GM12865 (cell line): ENCODE measurements at regions not wholly inside any gene's neighbourhood (a gene's known extent, or its start where the extent isn't known, plus 50 kb on each side); places are given as distances from the start of the nearest gene placed in this dataset.

ENCODE experiments used
- DNase-seq: peaks from one replicate; pipeline ENCODE4 v3.0.0; 2010; ENCODE audit warnings: low read depth
- H3K4me3 ChIP-seq: 2 replicates; pipeline ENCODE4 v1.5.1; 2011; ENCODE audit warnings: mild to moderate bottlenecking, low read depth, low read length, control low read depth
- TF ChIP-seq, protein P1 (sequence below): IDR thresholded peaks from 2 replicates; pipeline ENCODE4 v1.5.1; 2011; ENCODE audit warnings: low read length, control low read depth, low read depth, inconsistent platforms; ENCODE audit not compliant: insufficient read depth; ENCODE audit errors: missing control alignments

GRCh38 chr7:21191321-21192073 is 236.4 kb upstream of the SP4 start:
- no peak for DNase-seq
- TF ChIP-seq, protein P1, sequence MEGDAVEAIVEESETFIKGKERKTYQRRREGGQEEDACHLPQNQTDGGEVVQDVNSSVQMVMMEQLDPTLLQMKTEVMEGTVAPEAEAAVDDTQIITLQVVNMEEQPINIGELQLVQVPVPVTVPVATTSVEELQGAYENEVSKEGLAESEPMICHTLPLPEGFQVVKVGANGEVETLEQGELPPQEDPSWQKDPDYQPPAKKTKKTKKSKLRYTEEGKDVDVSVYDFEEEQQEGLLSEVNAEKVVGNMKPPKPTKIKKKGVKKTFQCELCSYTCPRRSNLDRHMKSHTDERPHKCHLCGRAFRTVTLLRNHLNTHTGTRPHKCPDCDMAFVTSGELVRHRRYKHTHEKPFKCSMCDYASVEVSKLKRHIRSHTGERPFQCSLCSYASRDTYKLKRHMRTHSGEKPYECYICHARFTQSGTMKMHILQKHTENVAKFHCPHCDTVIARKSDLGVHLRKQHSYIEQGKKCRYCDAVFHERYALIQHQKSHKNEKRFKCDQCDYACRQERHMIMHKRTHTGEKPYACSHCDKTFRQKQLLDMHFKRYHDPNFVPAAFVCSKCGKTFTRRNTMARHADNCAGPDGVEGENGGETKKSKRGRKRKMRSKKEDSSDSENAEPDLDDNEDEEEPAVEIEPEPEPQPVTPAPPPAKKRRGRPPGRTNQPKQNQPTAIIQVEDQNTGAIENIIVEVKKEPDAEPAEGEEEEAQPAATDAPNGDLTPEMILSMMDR = no peak
- no peak overlapping the region for H3K4me3 ChIP-seq

DNA sequence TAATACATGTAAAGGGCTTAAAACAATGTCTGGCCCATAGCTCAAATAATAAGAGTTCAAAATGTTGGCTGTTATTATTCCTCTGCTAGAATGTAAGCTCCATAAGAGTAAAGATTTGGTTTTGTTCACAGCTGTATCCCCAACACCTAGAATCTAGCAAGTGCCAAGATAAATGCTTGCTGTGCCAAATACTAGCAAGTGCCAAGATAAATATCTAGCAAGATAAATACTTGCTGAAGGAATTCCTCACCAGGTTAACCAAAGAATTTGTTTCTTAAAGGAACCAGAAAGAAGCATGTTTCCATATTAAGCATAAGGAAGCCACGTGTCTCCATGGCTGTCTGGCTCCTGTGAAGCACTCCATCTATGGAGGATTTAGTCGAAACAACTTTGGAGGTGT is 235.2 kb upstream of the SP4 start:
- no peak overlapping the region for H3K4me3 ChIP-seq
- no peak for DNase-seq
- TF ChIP-seq, protein P1 = no peak

- DNase-seq = no peak
- TF ChIP-seq, protein P1 = no peak
- no peak overlapping the region for H3K4me3 ChIP-seq
Measured at GRCh38 chr7:21193895-21194294, 234.0 kb upstream of the SP4 start.

GRCh38 chr7:21194936-21195335 is 232.9 kb upstream of the SP4 start:
- TF ChIP-seq, protein P1 = no peak
- DNase-seq = no peak
- H3K4me3 ChIP-seq = no peak overlapping the region

- DNase-seq = no peak
- TF ChIP-seq, protein P1 = no peak
- H3K4me3 ChIP-seq = no peak overlapping the region
Measured at GRCh38 chr7:21198921-21199320, 229.0 kb upstream of the SP4 start.

DNA sequence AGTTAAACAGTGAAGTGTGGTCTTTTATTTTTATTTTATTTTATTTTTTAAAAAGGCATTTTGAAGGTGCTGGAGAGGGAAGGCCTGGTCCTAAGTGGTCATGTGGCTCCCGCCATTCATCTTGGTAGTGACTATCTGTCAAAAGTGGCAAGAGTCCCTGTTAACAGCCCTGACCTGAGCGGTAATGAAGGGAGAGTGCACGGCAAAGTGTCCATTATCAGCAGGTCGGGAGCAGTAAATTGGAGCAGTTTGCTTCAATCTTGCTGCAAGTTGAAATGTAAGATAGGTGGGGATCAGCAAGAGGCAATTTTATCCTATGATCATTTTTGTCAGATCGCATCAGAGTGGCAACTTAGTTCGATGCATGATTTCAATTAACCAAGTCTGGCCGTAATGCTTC is 227.4 kb upstream of the SP4 start:
- no peak overlapping the region for H3K4me3 ChIP-seq
- TF ChIP-seq, protein P1 = no peak
- DNase-seq = no peak

DNA sequence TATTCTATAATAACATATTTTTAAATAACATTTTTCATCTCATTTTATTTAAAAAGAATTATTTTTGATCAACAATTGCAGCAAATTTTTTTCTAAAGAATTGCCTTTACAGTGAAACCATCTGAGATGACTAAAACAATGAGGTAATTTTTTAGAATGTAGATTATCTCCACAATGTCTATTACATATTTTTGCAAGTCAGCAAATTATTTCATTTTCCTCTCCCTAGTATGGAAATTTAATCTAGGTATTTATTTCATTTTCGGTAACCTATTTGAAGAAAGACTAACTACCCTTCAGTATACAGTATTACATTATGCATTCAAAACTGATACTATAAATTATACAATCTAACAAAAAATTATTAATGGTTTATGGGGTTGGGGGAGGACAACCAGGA is 213.2 kb upstream of the SP4 start:
- DNase-seq = no peak
- TF ChIP-seq, protein P1 = no peak
- H3K4me3 ChIP-seq = no peak overlapping the region
